ENCODE measurements at regions not wholly inside any gene's neighbourhood (a gene's known extent, or its start where the extent isn't known, plus 50 kb on each side); places are given as distances from the start of the nearest gene placed in this dataset.

- TF ChIP-seq EZH2 (IDR thresholded peaks at IDR 0.05; ENCODE audit: borderline replicate concordance, low read depth, low read length, severe bottlenecking): no peak
- no peak for TF ChIP-seq CTCF (IDR thresholded peaks at IDR 0.05; ENCODE audit: borderline replicate concordance, extremely low read depth, low read length, poor library complexity, severe bottlenecking)
These were observed 733.5 kb downstream of the SOCS6 start for GRCh38 chr18:71022389-71022788.
